NK-92 treated with Interleukin-12 subunit alpha and Interleukin-12 subunit beta, amount 100 ng/mL, for 24 hours (cell line): ENCODE measurements at regions not wholly inside any gene's neighbourhood (a gene's known extent, or its start where the extent isn't known, plus 50 kb on each side); places are given as distances from the start of the nearest gene placed in this dataset.

Experiments
- DNase-seq: peaks from one replicate; lab custom pipeline; 2025; lab: John Stamatoyannopoulos, UW

- no peak for DNase-seq
Observed at GRCh38 chr6:28707387-28708282, 182.0 kb downstream of the GPX5 start.

- DNase-seq: no peak
Observed at GRCh38 chr6:28709478-28710349, 184.0 kb downstream of the GPX5 start.

- DNase-seq: no peak
Observed at GRCh38 chr6:28710466-28711191, 184.9 kb downstream of the GPX5 start.

GRCh38 chr6:28711325-28711724 lies 185.6 kb downstream of the GPX5 start:
- DNase-seq: no peak

GRCh38 chr6:28711788-28712341 lies 186.2 kb downstream of the GPX5 start:
- DNase-seq: no peak

GRCh38 chr6:28712982-28713381 lies 187.3 kb downstream of the GPX5 start:
- DNase-seq: no peak

- DNase-seq: peak; percentile 18
Observed at GRCh38 chr6:28719275-28719940, 193.7 kb downstream of the GPX5 start.

GRCh38 chr6:28720357-28721231 lies 194.9 kb downstream of the GPX5 start:
- DNase-seq: no peak

- DNase-seq: no peak
Observed at GRCh38 chr6:28721372-28721771, 195.7 kb downstream of the GPX5 start.

GRCh38 chr6:28724395-28724794 lies 198.7 kb downstream of the GPX5 start:
- no peak for DNase-seq

GRCh38 chr6:28725274-28725809 lies 198.4 kb downstream of the TRIM27 start:
- no peak for DNase-seq

GRCh38 chr6:28725890-28726348 lies 197.9 kb downstream of the TRIM27 start:
- DNase-seq: no peak

- no peak for DNase-seq
Observed at GRCh38 chr6:28726569-28727309, 197.0 kb downstream of the TRIM27 start.

- no peak for DNase-seq
Observed at GRCh38 chr6:28727559-28728211, 196.1 kb downstream of the TRIM27 start.

GRCh38 chr6:28729501-28730402 lies 194.0 kb downstream of the TRIM27 start:
- DNase-seq: no peak

GRCh38 chr6:28732052-28732451 lies 191.7 kb downstream of the TRIM27 start:
- no peak for DNase-seq

GRCh38 chr6:28734443-28734959 lies 189.3 kb downstream of the TRIM27 start:
- DNase-seq: no peak
